HG03575 (cell line): ENCODE measurements at regions not wholly inside any gene's neighbourhood (a gene's known extent, or its start where the extent isn't known, plus 50 kb on each side); places are given as distances from the start of the nearest gene placed in this dataset.
"Not testable (repeated sequence)": the region's sequence is repeated elsewhere in the genome, so short reads cannot be mapped to it uniquely, and the experiment has no call there.

ENCODE experiments used
- ATAC-seq: cut with Tn5 transposase; IDR thresholded peaks from one replicate; pipeline ENCODE4 v1.9.1; 2021; ENCODE audit not compliant: unreplicated experiment, insufficient number of reproducible peaks, low FRiP score; ENCODE audit errors: extremely low read depth

DNA sequence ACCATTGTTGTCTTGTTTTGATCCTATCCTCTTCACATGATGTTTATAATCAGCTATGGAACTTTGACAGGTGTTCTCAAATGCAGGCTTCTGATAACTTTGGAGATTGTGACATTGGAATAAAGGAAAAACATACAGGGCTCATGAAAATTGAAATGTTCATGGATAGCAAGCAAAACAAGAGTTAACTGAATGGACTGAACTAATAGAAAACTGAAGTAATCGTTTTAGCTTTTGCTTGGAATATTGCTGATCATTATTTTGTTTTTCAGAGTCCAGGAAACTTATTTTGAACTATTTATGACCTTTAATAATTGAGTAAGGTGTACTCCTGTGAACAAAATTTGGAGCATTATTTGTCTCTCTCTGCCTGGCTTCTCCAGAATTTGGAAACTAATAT is 436.7 kb upstream of the CDH9 start:
- no peak for ATAC-seq

DNA sequence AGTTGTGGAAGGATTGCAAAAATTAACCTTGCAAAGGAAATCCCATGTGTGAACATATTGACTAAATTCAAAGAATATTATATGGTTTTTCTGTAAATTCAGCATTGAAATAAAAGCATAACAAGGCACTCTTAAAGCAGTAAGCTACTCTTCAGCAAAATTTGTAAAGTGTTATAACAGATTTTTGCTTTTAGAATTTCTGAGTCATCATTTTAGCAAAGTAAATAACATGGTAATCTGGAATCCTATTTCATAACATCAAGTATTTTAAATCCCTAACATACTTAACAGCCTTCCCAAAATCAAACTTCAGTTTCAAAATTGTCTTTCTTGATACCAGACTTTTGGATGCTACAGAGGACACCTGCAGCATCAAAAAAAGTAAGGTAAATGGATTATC is 436.0 kb upstream of the CDH9 start:
- ATAC-seq = no peak

DNA sequence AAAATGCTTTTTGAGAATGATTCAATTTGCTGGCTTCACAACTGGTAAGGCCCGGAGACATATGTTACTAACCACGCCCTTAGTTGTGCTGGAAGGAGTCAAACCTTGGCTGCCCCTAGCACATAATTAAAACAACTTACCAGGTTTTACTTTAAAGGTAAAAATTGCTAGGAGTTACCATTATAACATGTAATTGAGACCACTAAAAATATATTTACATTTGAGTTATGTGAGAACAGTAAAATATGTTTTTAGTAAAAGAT is 435.6 kb upstream of the CDH9 start:
- no peak for ATAC-seq

DNA sequence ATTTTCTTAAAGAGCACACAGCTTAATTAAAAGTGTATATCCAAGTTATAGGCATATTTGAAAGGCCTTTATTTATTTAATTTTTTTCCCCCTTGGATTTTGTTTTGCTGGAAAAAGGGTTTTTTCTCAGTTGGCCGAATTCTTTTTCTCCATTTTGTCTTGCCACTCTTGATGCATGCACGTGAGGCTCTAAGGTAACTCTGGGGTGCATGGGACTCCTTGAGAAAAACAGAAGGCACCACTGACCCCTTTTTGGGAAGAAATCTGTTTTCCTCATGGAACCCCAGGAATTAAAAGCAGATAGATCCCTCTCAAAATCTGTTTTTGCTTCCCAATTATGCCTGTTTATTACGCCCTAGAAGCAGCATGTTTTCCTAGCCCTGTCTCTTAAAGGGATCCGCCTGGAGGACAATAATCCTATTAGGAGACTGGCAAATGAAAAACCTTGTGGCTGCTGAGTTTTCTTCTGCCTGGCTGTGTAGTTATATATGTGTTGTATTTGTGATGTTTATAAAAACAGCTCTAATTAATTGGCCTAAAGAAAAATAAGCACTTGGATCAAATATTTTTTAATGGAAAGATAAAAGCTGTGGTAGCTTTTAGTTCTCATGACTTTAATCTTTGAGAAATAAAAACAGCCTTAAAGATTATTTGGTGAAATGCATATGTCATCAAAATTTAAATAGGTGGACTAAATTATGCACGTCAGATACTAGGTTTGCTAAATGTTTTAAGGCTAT is 435.1 kb upstream of the CDH9 start:
- ATAC-seq = no peak

DNA sequence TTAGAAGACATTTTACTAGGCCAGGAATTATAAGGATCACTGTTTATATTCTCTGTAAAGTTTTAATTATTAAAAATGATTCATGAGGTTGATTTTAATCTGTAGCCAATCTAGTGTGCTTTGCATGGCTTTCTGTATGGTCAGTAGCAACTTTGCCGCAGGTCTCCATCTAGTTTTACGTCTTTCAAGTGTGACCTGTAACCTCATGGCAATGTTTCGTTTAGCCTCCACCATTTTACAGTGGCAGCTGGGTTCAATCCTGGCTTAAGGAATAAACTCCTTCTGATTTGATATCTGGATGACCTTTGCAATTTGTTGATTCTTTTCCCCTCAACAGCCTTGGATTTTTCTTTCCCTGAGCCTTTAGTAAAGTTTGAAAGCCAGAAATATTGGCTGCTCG is 434.5 kb upstream of the CDH9 start:
- no peak for ATAC-seq

DNA sequence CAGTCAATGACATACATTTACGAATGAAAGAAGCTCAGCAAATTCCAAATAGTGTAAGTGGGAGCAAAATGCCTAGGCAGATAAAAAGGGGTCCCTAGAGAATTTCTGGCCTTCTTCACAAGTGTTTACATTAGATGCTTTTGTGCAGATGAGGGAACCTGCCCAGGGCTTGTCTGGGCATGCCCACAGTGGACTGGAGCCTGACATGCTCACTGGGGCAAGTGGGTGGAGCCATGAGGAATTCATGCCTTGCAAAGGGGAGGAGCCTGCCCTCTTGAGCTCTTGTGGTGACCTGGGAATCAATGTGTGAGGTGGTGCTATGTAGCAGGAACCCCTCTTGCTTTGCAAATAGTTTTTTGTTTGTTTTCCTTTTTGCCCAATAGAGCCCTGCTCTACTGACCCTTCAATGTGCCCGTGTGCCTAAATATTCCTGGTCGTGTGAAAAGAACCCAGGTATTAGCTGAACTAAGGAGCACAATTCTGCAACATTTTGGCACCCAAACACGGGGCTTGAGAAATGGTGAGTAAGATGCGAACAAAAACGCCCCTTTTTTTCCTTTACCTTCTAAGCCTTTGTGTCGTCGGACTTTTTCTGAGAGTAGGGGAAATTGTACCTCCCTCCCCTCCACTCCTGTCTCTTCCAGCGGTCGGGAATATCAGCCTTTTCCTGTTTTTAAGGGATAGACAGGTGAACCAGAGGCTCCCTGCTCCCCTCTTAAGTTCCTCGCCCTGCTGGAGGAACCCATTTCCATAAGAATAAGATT is 433.8 kb upstream of the CDH9 start:
- ATAC-seq = peak; percentile 89

DNA sequence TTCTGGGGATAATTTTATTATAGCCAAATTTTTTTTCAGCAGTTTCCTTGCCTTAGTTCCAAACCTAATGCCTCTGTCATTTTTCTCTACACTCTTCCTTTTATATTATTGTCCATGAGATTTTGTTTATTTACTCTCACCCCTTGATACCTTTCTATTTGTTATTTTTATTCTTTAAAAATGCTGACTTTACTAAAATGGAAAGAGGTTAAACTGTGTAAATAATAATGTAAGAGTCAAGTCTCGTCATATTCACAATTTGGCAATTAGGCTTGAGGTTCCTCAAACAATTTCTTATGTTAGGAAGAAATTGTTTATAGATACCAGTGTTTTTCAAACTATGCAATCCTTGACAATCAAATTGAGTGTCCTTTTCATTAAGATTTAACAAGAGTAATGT is 428.6 kb upstream of the CDH9 start:
- no peak for ATAC-seq

DNA sequence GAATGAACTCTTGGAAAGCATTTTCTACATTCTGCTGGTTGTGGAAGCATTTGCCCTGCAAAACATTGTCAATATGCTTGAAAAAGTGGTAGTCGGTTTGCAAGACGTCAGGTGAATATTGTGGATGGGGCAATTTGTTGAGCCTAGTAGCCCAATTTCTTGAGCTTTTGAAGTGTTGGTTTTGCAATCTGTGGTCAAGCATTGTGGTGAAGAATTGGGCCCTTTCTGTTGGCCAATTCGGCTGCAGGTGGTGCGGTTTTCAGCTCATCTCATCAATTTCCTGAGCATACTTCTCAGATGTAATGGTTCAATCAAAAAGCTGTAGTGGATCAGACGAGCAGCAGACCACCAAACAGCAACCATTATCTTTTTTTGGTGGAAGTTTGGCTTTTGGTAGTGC is 426.8 kb upstream of the CDH9 start:
- no peak for ATAC-seq

DNA sequence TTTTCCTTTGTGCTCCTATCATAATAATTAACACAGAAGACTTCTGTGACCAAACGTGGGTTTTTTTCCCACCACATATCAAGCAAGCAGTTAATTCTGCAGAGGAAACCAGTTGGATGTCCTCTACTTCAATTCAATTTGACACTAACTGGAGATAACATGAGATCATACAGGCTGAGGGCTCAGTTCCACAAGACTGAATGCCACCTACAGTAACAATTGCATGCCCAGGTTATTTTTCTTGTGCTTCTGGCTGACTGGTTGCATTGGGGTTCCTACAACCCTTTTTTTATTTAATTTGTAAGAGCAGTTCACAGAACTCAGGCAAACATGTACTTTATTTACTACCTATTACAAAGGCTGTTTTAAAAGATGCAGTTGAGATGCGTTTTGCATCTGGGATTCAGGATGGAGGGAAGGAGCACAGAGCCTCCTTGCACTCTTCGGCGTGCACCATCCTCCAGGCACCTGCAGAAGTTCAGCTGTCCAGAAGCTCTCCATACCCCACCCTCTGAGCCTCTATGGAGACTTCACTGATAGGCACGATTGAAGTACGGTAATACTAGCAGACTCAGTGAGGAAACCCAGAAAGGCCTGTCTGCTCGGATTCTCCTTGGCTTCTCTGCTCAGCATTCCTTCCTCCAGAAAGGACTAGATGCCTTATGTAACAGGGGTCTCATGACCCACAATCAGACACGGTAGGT is 425.2 kb upstream of the CDH9 start:
- ATAC-seq = no peak

DNA sequence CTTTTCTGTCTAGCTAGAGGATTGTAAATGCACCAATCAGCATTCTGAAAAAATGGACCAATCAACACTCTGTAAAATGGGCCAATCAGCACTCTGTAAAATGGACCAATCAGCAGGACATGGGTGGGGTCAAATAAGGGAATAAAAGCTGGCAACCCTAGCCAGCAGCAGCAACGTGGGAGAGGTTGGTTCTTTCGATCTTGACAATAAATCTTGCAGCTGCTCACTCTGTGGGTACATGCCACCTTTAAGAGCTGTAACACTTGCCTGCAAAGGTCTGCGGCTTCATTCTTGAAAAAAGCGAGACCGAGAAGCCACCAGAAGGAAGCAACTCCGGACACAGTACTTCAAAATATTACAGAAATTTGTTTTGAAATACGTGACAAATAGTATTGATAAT is 424.6 kb upstream of the CDH9 start:
- no peak for ATAC-seq

DNA sequence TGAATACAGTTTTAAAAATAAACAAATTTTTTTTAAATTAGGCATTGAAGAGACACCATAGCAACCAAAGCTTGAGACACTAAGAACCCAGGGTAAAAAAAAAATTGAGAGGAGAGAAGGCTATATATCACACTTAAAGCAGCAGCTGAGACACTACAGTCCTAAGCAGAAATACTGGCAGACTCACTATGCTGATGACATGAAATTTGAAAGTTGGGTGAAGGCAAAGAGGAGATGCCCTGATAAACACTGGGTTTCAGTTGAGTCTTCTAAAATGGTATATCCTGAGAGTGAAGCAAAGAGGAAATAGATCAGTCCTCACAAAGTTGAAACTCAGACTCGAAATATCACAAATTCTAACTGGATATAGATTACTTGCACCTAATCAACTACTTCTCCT is 419.9 kb upstream of the CDH9 start:
- no peak for ATAC-seq

DNA sequence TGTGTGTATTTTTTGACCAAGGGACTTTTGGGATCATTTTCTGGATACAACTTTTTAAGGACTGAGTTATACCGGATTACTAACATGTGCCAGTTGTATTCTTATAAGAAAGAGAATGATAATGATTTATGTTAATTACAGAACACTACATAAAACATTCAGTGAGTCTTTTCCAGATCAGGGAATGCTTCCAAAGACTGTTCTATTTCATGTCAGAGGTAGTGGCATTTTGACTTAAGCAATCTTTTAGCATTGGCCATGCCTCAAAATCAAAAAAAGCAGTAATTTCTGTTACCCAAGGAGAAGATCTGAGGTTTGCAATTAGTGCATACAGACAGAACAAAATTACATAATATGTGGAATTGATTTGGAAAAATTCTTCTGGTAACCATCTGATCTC is 413.0 kb upstream of the CDH9 start:
- ATAC-seq = no peak

DNA sequence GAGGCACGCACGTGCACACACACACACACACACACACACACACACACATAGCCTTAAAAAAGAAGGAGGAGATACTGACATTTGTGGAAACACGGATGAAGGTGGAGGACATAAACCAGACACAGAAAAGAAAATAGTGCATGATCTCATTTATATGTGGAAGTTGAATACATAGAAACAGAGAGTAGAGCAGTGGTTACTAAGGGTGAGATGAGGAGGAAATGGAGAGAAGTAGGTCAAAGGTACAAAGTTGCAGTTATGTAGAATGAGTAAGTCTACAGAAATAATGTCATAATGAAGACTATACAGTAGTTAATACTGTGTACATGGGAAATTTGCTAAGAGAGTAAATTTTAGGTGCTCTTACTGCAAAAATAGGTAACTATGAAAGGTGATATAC is 412.2 kb upstream of the CDH9 start:
- ATAC-seq = no peak

DNA sequence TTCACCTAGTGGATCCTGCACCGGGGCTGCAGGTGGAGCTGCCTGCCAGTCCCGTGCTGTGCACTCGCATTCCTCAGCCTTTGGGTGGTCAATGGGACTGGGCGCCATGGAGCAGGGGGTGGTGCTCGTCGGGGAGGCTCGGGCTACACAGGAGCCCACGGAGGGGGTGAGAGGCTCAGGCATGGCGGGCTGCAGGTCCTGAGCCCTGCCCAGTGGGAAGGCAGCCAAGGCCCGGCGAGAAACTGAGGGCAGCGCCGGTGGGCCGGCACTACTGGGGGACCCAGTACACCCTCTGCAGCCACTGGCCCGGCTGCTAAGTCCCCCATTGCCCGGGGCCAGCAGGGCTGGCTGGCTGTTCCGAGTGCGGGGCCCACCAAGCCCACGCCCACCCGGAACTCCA is 401.0 kb upstream of the CDH9 start:
- not testable (repeated sequence) for ATAC-seq

DNA sequence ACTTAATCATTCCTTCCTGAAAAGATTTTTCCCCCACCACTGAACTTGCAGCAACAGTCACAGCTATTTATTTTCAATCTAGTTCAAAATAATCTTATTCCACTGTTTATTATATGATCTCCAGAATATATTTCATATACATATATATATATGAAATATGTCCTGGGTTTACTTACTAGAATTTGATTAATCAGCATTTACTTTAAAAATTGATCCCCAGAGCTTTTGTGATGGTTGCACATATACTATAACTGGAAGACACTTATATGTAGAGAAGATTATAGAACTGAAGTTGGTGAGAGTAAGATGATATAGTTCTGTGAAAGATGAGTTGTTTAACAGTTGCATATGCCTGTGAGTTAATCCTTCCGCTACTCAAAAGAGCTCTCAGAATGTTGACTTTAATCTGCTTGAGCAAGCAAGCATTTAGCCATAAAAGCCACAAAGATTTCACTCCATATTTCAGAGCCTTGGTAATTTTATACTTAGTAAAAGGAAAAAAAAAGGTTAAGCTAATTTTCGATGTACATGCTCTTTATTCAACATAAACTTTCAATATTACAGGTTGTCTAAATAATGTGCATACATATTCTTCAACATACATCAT is 399.3 kb upstream of the CDH9 start:
- ATAC-seq = no peak

DNA sequence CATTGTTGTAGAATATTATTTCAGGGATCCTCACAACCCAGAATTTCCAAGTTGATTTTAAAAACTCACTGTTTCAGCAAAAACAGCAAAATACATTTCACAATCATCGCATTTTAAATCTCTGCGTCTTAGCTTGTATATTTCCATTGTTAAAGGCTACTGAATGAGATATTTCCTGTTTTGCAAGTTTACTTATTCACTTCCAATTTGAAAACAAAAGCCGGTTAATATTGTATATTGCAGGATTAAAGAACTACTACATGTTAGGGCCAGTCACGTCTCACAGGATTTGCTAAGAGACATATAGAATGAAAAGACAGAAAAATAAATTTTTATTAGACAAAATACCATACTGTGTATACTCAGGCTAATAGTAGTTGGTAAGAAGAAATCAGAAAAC is 395.9 kb upstream of the CDH9 start:
- no peak for ATAC-seq

DNA sequence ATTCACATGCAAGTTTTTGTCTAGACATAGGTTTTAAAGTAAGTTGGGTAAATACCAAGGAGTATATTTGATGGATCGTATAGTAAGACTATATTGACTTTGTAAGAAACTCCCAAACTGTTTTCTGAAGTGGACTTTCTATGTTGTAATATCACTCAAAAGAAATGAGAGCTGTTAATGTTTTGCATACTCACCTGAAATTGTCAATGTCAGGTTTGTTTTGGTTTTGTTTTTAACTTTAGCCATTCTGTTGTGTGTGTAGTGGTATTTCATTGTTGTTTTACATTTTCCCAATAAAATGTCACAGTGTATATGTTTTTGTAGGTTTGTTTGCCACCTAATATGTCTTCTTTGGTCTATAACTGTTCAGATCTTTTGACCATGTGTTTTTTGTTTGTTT is 375.7 kb upstream of the CDH9 start:
- no peak for ATAC-seq

DNA sequence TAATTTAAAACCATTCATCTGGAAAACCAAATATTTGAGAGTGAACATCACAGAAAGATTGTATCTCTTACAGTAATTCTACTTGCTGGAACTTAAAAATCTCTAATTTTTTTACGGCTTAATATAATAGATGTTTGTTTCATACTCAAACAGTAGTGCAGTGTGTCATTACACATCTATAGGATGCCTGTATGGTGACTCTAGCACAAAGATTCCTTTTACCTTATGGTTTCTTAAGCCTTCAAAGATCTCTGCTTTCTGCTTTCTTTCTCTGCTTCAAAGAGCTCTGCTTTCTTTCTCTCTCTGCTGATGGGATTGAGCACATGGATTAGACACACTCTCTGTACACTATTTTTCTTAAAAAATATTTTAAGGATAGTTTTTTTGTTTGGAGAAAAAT is 374.0 kb upstream of the CDH9 start:
- no peak for ATAC-seq

DNA sequence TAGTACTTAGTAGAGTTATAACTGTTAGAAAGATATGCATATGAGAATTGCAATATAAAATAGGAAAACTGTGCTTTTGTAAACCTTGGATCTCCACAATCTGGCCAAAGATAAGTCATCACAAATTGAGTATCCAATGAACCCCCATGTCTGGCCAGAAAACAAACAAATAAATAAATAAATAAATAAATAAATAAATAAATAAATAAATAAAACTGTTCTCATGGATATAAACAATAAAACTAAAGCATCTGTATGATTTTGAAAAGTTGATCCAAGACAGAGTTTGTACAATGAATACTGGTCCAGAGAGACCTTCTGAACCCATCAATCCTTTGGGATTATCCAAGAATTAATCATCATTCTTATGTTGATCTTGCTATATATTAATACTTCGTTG is 367.6 kb upstream of the CDH9 start:
- ATAC-seq = no peak

DNA sequence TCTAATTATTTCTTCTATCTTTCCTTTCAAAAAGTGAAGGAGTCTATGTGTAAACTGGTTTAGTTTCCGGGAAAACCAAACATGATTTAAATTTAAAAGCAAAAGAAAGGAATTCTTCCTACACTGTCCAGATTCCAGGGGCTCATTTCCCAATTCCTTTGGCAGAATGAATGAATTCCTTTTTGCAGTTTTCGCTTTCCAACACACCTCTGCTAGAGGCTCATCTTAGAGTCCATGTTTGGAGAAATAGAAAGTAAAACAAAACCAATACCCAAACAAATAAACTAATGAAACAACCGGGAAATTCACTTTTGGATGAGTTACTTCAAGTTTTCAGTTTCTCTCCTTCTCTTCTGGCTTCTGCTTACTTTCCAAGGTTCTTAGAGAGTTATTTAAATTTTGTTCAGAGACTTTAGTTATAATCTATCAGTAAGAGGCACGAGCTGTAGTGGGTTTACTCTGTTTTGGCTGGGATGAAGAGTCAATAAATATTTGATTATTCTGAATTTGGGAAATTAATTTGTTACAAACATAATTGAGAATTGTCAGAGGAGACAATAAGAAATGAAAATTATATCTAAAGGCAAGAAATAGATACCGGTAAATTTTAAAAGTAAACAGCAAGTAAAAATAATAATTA is 365.0 kb upstream of the CDH9 start:
- no peak for ATAC-seq
